Neutrophil (primary cell): ENCODE measurements at regions not wholly inside any gene's neighbourhood (a gene's known extent, or its start where the extent isn't known, plus 50 kb on each side); places are given as distances from the start of the nearest gene placed in this dataset.
A peak's percentile ranks its signal among the peaks of the same experiment; 100 is the strongest.

ENCODE experiments used
- H3K27ac ChIP-seq: fragments of 200-600 bp; sonication (generic); 2 replicates; pipeline ENCODE4 v1.5.1; 2016; ENCODE audit warnings: mild to moderate bottlenecking, moderate library complexity
- H3K27me3 ChIP-seq: fragments of 200-600 bp; sonication (generic); 2 replicates; pipeline ENCODE4 v1.6.0; 2016; ENCODE audit warnings: mild to moderate bottlenecking
- H3K36me3 ChIP-seq: fragments of 200-600 bp; sonication (generic); 2 replicates; pipeline ENCODE4 v1.5.1; 2017
- H3K4me1 ChIP-seq, 2 experiments: fragments of 200-600 bp in 1 of 2; sonication (generic) in 1 of 2; 1 replicate in 1 of 2; 2 replicates in 1 of 2; pipeline versions ENCODE4 v1.5.1 to v1.6.1; 2013 to 2016; ENCODE audit warnings: low read depth in 1 of 2, low read length in 1 of 2, mild to moderate bottlenecking in 1 of 2, moderate library complexity in 1 of 2; ENCODE audit not compliant: control insufficient read depth in 1 of 2, insufficient read depth in 1 of 2
- H3K4me3 ChIP-seq, 2 experiments: fragments of 200-600 bp in 1 of 2; sonication (generic) in 1 of 2; 1 replicate in 1 of 2; 2 replicates in 1 of 2; pipeline ENCODE4 v1.5.1; 2013 to 2016; ENCODE audit warnings: low read depth in 1 of 2, low read length in 1 of 2, mild to moderate bottlenecking in 1 of 2, moderate library complexity in 1 of 2
- H3K9me3 ChIP-seq: fragments of 200-600 bp; sonication (generic); 2 replicates; pipeline ENCODE4 v1.5.1; 2016
- CTCF ChIP-seq: fragments of 200-600 bp; sonication (generic); IDR thresholded peaks from 2 replicates; pipeline ENCODE4 v1.5.1; 2016; ENCODE audit warnings: antibody characterized with exemption

GRCh38 chr7:112908086-112908485, 117.9 kb upstream of the TMEM168 start:
- Histone ChIP-seq H3K4me3 (no peak overlapping the region), H3K27ac (no peak overlapping the region), H3K4me1 (no peaks in the 10 kb centered on the region), H3K27me3 (no peaks in the 10 kb centered on the region), H3K9me3 (no peaks in the 10 kb centered on the region), H3K36me3 (peaks cover 8% of the 10 kb centered on the region)
- TF ChIP-seq CTCF, result no peak

- H3K4me3 ChIP-seq, result no peak overlapping the region
- TF ChIP-seq CTCF, result no peak
- H3K27me3 ChIP-seq, result no peaks in the 10 kb centered on the region
- H3K9me3 ChIP-seq, result no peaks in the 10 kb centered on the region
- no peaks in the 10 kb centered on the region for H3K4me1 ChIP-seq
- H3K27ac ChIP-seq, result no peak overlapping the region
- H3K36me3 ChIP-seq, result peaks cover 8% of the 10 kb centered on the region
Measured at GRCh38 chr7:112907658-112908057, 117.5 kb upstream of the TMEM168 start.

GRCh38 chr7:112905950-112906349, 115.8 kb upstream of the TMEM168 start:
- Histone ChIP-seq H3K27me3 (no peaks in the 10 kb centered on the region), H3K4me1 (no peaks in the 10 kb centered on the region), H3K4me3 (no peak overlapping the region), H3K27ac (no peak overlapping the region), H3K36me3 (peaks cover 5% of the 10 kb centered on the region), H3K9me3 (no peaks in the 10 kb centered on the region)
- TF ChIP-seq CTCF, result no peak

- Histone ChIP-seq H3K4me1 (no peaks in the 10 kb centered on the region), H3K4me3 (no peak overlapping the region), H3K36me3 (no peaks in the 10 kb centered on the region), H3K27ac (no peak overlapping the region), H3K9me3 (no peaks in the 10 kb centered on the region), H3K27me3 (no peaks in the 10 kb centered on the region)
- no peak for TF ChIP-seq CTCF
Measured at GRCh38 chr7:112905413-112905812, 115.2 kb upstream of the TMEM168 start.

GRCh38 chr7:112898432-112899290, 108.5 kb upstream of the TMEM168 start:
- peaks cover 12% of the 10 kb centered on the region for H3K36me3 ChIP-seq
- peak overlapping the region; percentile 12 for H3K27ac ChIP-seq
- H3K27me3 ChIP-seq, result no peaks in the 10 kb centered on the region
- TF ChIP-seq CTCF, result peak; percentile 81
- no peak overlapping the region for H3K4me3 ChIP-seq
- peaks cover 0 to 3% of the 10 kb centered on the region in 2 experiments for H3K4me1 ChIP-seq
- no peaks in the 10 kb centered on the region for H3K9me3 ChIP-seq
